Tibial nerve (tissue), 4 donors: ENCODE measurements at regions not wholly inside any gene's neighbourhood (a gene's known extent, or its start where the extent isn't known, plus 50 kb on each side); places are given as distances from the start of the nearest gene placed in this dataset.

Source experiments
- EP300 ChIP-seq, 2 donors: sonication (generic); formaldehyde crosslinking; IDR thresholded peaks; one replicate each; pipeline ENCODE4 v1.6.1; 2017; ENCODE audit warnings: antibody characterized with exemption in 2 of 2, mild to moderate bottlenecking in 1 of 2
- POLR2A ChIP-seq, 2 donors: fragments of 450-650 bp; IDR thresholded peaks; one replicate each; pipeline ENCODE4 v1.6.1; 2017; ENCODE audit warnings: antibody characterized with exemption in 2 of 2, mild to moderate bottlenecking in 2 of 2, moderate library complexity in 2 of 2
- TF ChIP-seq, protein P1 (sequence below), 5 experiments: fragments of 200-600 bp in 3 of 5; fragments of 450-650 bp in 2 of 5; sonication (generic) in 3 of 5; IDR thresholded peaks; one replicate each; pipeline ENCODE4 v1.5.1; 2016 to 2019; ENCODE audit warnings: antibody characterized with exemption in 5 of 5, mild to moderate bottlenecking in 3 of 5, moderate library complexity in 2 of 5

DNA sequence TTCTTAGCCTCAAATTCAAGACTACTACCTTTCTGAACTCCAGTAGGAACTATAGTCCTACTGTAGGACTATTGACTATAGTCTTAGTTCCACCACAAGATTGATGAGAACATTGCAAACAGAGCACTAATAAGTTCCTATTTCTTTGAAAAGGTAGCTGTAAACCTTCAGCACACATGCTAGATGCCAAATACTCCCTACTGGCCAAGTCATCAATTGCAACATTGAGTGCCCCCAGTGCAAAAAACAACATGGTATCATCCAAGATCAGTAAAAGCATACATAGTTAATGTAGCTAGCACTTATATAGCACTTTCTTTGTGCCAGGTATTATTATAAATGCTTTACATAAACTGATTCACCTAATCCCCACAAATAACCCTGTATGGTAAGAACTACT, 99.8 kb downstream of the MRPL39 start:
- TF ChIP-seq, protein P1, sequence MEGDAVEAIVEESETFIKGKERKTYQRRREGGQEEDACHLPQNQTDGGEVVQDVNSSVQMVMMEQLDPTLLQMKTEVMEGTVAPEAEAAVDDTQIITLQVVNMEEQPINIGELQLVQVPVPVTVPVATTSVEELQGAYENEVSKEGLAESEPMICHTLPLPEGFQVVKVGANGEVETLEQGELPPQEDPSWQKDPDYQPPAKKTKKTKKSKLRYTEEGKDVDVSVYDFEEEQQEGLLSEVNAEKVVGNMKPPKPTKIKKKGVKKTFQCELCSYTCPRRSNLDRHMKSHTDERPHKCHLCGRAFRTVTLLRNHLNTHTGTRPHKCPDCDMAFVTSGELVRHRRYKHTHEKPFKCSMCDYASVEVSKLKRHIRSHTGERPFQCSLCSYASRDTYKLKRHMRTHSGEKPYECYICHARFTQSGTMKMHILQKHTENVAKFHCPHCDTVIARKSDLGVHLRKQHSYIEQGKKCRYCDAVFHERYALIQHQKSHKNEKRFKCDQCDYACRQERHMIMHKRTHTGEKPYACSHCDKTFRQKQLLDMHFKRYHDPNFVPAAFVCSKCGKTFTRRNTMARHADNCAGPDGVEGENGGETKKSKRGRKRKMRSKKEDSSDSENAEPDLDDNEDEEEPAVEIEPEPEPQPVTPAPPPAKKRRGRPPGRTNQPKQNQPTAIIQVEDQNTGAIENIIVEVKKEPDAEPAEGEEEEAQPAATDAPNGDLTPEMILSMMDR (IDR thresholded peaks at IDR 0.05) = no peak
- no peak for TF ChIP-seq POLR2A (IDR thresholded peaks at IDR 0.05)
- TF ChIP-seq EP300 (IDR thresholded peaks at IDR 0.05) = no peak
